Neuronal stem cell (in vitro differentiated cells): ENCODE measurements at regions not wholly inside any gene's neighbourhood (a gene's known extent, or its start where the extent isn't known, plus 50 kb on each side); places are given as distances from the start of the nearest gene placed in this dataset.

Source experiments
- DNase-seq: peaks from one replicate; pipeline ENCODE4 v3.0.0-alpha.2; 2013; ENCODE audit warnings: low spot score
- H2AFZ ChIP-seq: one replicate; pipeline ENCODE4 v1.6.1; 2013; ENCODE audit warnings: mild to moderate bottlenecking, low read length, inconsistent platforms
- H2AK5ac ChIP-seq: 2 replicates; pipeline ENCODE4 v1.6.1; 2013; ENCODE audit warnings: low read depth, mild to moderate bottlenecking, inconsistent platforms, low read length, moderate library complexity, mixed read lengths
- H2BK120ac ChIP-seq: 2 replicates; pipeline ENCODE4 v1.6.1; 2013; ENCODE audit warnings: low read depth, mild to moderate bottlenecking, inconsistent platforms, low read length, moderate library complexity, mixed read lengths
- H2BK12ac ChIP-seq: one replicate; pipeline ENCODE4 v1.6.1; 2013; ENCODE audit warnings: low read length, inconsistent platforms
- H2BK15ac ChIP-seq: 2 replicates; pipeline ENCODE4 v1.6.1; 2013; ENCODE audit warnings: mild to moderate bottlenecking, low read length, inconsistent platforms, mixed read lengths
- H2BK5ac ChIP-seq: one replicate; pipeline ENCODE4 v1.6.1; 2013; ENCODE audit warnings: inconsistent platforms, mild to moderate bottlenecking, low read length, moderate library complexity
- H3K14ac ChIP-seq: one replicate; pipeline ENCODE4 v1.6.1; 2013; ENCODE audit warnings: low read length, inconsistent platforms
- H3K18ac ChIP-seq: 2 replicates; pipeline ENCODE4 v1.6.1; 2013; ENCODE audit warnings: low read length, inconsistent platforms
- H3K23ac ChIP-seq: 2 replicates; pipeline ENCODE4 v1.6.1; 2013; ENCODE audit warnings: low read depth, mild to moderate bottlenecking, mixed read lengths, low read length, inconsistent platforms; ENCODE audit not compliant: poor library complexity
- H3K27ac ChIP-seq: replicated peaks from 3 replicates; pipeline ENCODE4 v1.5.1; 2013; ENCODE audit warnings: low read length, inconsistent platforms
- H3K27me3 ChIP-seq, 3 experiments: 2 replicates each; pipeline ENCODE4 v1.6.1; 2013; ENCODE audit warnings: low read length in 3 of 3, mild to moderate bottlenecking in 2 of 3, inconsistent platforms in 1 of 3, low read depth in 1 of 3, mixed read lengths in 1 of 3, moderate library complexity in 1 of 3; ENCODE audit not compliant: control insufficient read depth in 3 of 3, insufficient read depth in 3 of 3
- H3K36me3 ChIP-seq, 2 donors: replicated peaks in 1 of 2; 2 replicates each; pipeline ENCODE4 v1.6.1; 2013; ENCODE audit warnings: low read length in 2 of 2; ENCODE audit not compliant: control insufficient read depth in 2 of 2, insufficient read depth in 2 of 2
- H3K4ac ChIP-seq: 2 replicates; pipeline ENCODE4 v1.6.1; 2013; ENCODE audit warnings: inconsistent platforms, mild to moderate bottlenecking, low read length, moderate library complexity
- H3K4me1 ChIP-seq, 2 donors: 1 replicate in 1 of 2; 2 replicates in 1 of 2; pipeline ENCODE4 v1.6.1; 2013; ENCODE audit warnings: low read length in 2 of 2, low read depth in 1 of 2; ENCODE audit not compliant: control insufficient read depth in 2 of 2, insufficient read depth in 1 of 2
- H3K4me2 ChIP-seq: one replicate; pipeline ENCODE4 v1.6.1; 2013; ENCODE audit warnings: mild to moderate bottlenecking, low read length, inconsistent platforms; ENCODE audit not compliant: insufficient read depth, poor library complexity, severe bottlenecking
- H3K4me3 ChIP-seq, 2 donors: 2 replicates each; pipeline ENCODE4 v1.5.1; 2013; ENCODE audit warnings: low read length in 2 of 2, mild to moderate bottlenecking in 2 of 2, inconsistent platforms in 1 of 2, moderate library complexity in 1 of 2
- H3K79me1 ChIP-seq: one replicate; pipeline ENCODE4 v1.6.1; 2013; ENCODE audit warnings: low read depth, mild to moderate bottlenecking, inconsistent platforms, low read length, moderate library complexity
- H3K9ac ChIP-seq: one replicate; pipeline ENCODE4 v1.6.1; 2013; ENCODE audit warnings: mild to moderate bottlenecking, low read depth, low read length, inconsistent platforms; ENCODE audit not compliant: poor library complexity
- H3K9me3 ChIP-seq, 2 donors: replicated peaks in 1 of 2; 2 replicates each; pipeline versions ENCODE3 to v1.6.1; 2013; ENCODE audit warnings: low read length in 2 of 2, mild to moderate bottlenecking in 2 of 2, inconsistent platforms in 1 of 2, low read depth in 1 of 2, mixed read lengths in 1 of 2, moderate library complexity in 1 of 2; ENCODE audit not compliant: control insufficient read depth in 2 of 2, insufficient read depth in 1 of 2
- H4K8ac ChIP-seq: one replicate; pipeline ENCODE4 v1.6.1; 2013; ENCODE audit warnings: low read depth, mild to moderate bottlenecking, inconsistent platforms, low read length, moderate library complexity
- H4K91ac ChIP-seq: one replicate; pipeline ENCODE4 v1.6.1; 2013; ENCODE audit warnings: low read length, low read depth, mild to moderate bottlenecking, inconsistent platforms; ENCODE audit not compliant: poor library complexity
- WGBS, 2 donors: extraction: QIAGEN DNeasy Blood & Tissue Kit; methylation state at CpG; one replicate each; pipeline ENCODE4 v1.1.7; 2013; ENCODE audit warnings: missing lambda C conversion rate in 2 of 2, mixed read lengths in 1 of 2; ENCODE audit not compliant: insufficient read length in 2 of 2, insufficient replicate concordance in 1 of 2; ENCODE audit errors: extremely low coverage in 2 of 2; 5-methylcytosine and 5-hydroxymethylcytosine counted together

DNA sequence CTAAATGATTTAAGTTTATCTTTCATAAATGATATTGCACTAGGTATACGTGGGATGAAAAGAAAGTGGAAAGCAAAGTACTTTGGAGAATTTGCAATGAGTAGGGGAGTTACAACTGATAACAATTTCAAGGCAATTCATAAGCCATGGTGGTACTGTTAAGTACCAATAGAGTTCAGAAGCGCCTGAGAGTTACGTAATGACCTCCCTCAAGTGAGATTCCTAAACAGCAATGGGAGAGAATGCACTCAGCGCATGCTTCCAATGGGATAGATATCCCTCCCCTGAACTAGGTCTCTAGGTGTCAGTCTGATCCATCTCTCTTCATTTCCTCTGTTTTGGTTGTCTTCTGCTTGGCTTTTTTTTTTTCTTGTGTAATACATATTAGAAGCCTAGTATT, 249.3 kb downstream of the NNT start:
- Histone ChIP-seq H4K91ac (no peak overlapping the region), H3K4ac (no peak overlapping the region), H2AFZ (no peak overlapping the region), H3K9me3 (no peaks in the 10 kb centered on the region), H3K27me3 (no peaks in the 10 kb centered on the region), H4K8ac (no peak overlapping the region), H3K4me3 (no peak overlapping the region), H3K9ac (no peak overlapping the region), H3K23ac (no peak overlapping the region), H3K27ac (no peak overlapping the region), H2BK5ac (no peak overlapping the region), H3K4me1 (peaks cover 0 to 3% of the 10 kb centered on the region in 2 donors), H3K14ac (no peak overlapping the region), H2BK120ac (no peak overlapping the region), H3K18ac (no peak overlapping the region), H2AK5ac (no peak overlapping the region), H2BK12ac (no peak overlapping the region), H3K36me3 (no peaks in the 10 kb centered on the region), H3K4me2 (no peak overlapping the region), H3K79me1 (no peaks in the 10 kb centered on the region), H2BK15ac (no peak overlapping the region)
- DNase-seq: no peak
- no CpG with 5 or more reads among the region's 4 CpGs for WGBS, 2 donors

DNA sequence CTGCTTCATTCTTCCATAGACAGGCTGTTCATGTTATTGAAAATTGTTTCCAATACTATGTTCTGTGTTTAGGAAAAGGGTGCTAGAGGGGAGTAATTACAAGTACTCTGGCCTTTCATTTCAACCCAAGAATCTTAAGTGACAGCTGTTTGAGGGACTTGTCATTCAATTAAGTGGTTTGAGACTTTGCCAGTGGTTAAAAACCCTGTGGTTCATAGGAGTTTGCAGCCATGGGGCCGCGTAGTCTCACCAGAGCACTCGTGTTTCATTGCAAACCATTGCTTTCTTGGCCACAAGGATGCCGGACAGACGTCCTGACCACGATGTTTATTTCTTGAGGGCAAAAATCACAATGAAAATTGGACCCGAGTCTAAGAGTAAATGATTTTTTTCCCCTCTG, 248.8 kb downstream of the NNT start:
- no peak for DNase-seq
- WGBS, 2 donors: no CpG with 5 or more reads among the region's 7 CpGs
- H3K9me3 ChIP-seq: no peaks in the 10 kb centered on the region

DNA sequence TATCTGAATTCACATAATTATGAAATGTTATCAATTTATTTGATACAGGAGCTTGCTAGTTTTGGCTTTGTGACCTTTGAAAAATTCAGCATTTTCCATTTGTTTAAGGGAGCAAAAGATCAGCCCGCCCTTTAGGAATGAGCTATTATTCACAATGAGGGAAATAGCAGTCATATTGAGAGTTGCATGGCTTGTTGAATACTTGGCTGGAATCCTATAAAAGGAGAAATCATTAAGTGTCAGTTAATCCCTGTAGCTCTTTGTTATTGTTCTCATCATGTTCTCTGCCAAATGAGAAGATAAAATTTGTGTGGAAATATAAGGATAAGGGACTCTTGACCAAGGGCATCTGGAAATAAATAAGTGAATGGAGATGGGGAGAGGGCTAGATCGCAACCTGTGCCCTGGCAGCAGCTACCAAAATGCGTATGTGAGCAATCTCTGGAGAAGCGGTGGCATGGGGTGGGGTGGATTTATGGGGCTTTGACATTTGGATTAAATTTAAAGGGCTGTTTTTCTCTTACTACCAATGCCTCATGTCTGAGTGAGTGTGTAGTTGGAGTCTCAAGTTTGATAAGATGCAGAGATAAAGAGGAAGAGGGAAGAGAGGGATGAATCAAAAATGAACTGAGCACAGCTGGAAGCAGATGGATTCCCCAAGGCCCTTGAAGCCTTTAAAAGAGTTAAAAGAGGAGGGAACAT, 237.6 kb downstream of the NNT start:
- H3K4me3 ChIP-seq: no peak overlapping the region
- no peak overlapping the region for H3K18ac ChIP-seq
- no peak for DNase-seq
- no peaks in the 10 kb centered on the region for H3K36me3 ChIP-seq
- H4K8ac ChIP-seq: no peak overlapping the region
- no peaks in the 10 kb centered on the region for H3K79me1 ChIP-seq
- H3K9me3 ChIP-seq: no peaks in the 10 kb centered on the region
- no peak overlapping the region for H2BK15ac ChIP-seq
- H2BK5ac ChIP-seq: no peak overlapping the region
- no peak overlapping the region for H3K9ac ChIP-seq
- H3K23ac ChIP-seq: no peak overlapping the region
- H3K27ac ChIP-seq: no peak overlapping the region
- H2BK12ac ChIP-seq: no peak overlapping the region
- H2AK5ac ChIP-seq: no peak overlapping the region
- H3K4me1 ChIP-seq: no peaks in the 10 kb centered on the region
- no peak overlapping the region for H2BK120ac ChIP-seq
- no peak overlapping the region for H4K91ac ChIP-seq
- H3K27me3 ChIP-seq: no peaks in the 10 kb centered on the region
- H3K4ac ChIP-seq: no peak overlapping the region
- WGBS, 2 donors: no CpG with 5 or more reads among the region's 4 CpGs
- H3K14ac ChIP-seq: no peak overlapping the region
- no peak overlapping the region for H2AFZ ChIP-seq
- no peak overlapping the region for H3K4me2 ChIP-seq

More for the DNA sequence above, 248.8 kb downstream of the NNT start:
- H3K23ac ChIP-seq: no peak overlapping the region
- no peak overlapping the region for H4K8ac ChIP-seq
- no peak overlapping the region for H3K4ac ChIP-seq
- no peaks in the 10 kb centered on the region for H3K79me1 ChIP-seq
- H2AFZ ChIP-seq: no peak overlapping the region
- no peaks in the 10 kb centered on the region for H3K36me3 ChIP-seq
- H3K9ac ChIP-seq: no peak overlapping the region
- no peak overlapping the region for H3K14ac ChIP-seq
- H2AK5ac ChIP-seq: no peak overlapping the region
- H2BK12ac ChIP-seq: no peak overlapping the region
- H3K4me3 ChIP-seq: no peak overlapping the region
- no peak overlapping the region for H4K91ac ChIP-seq
- H2BK5ac ChIP-seq: no peak overlapping the region
- H2BK120ac ChIP-seq: no peak overlapping the region
- H3K4me1 ChIP-seq: peaks cover 0 to 3% of the 10 kb centered on the region in 2 donors
- H3K4me2 ChIP-seq: no peak overlapping the region
- H2BK15ac ChIP-seq: no peak overlapping the region
- no peak overlapping the region for H3K18ac ChIP-seq
- no peak overlapping the region for H3K27ac ChIP-seq
- no peaks in the 10 kb centered on the region for H3K27me3 ChIP-seq

DNA sequence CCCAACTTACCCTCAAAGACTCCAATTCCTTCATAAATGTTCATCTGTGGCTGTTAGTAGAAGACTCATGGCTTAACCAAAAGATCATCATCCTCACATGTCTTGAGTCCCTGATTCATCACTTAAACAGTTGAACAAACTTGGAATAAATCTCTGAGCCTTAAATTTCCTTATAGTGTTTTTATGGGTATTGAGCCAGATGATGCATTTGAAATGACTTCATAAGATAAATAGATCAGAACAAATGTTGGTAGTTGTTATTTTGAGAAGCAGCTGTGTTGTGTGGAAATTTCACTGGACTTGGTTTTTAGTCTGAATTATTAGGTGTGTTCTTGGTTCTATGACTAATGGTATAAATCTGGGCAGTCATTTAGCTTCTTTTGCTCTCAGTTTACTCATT, 236.2 kb downstream of the NNT start:
- Histone ChIP-seq H2BK120ac (no peak overlapping the region), H2AK5ac (no peak overlapping the region), H2BK15ac (no peak overlapping the region), H3K36me3 (no peaks in the 10 kb centered on the region), H3K9me3 (no peaks in the 10 kb centered on the region), H2AFZ (no peak overlapping the region), H2BK12ac (no peak overlapping the region), H3K23ac (no peak overlapping the region), H4K8ac (no peak overlapping the region), H3K14ac (no peak overlapping the region), H3K4me1 (no peaks in the 10 kb centered on the region), H3K79me1 (no peaks in the 10 kb centered on the region), H3K9ac (no peak overlapping the region), H3K4me2 (no peak overlapping the region), H3K4me3 (no peak overlapping the region), H2BK5ac (no peak overlapping the region), H3K4ac (no peak overlapping the region), H4K91ac (no peak overlapping the region), H3K18ac (no peak overlapping the region), H3K27me3 (no peaks in the 10 kb centered on the region), H3K27ac (no peak overlapping the region)
- no peak for DNase-seq
